WTC11 (cell line): ENCODE measurements at regions not wholly inside any gene's neighbourhood (a gene's known extent, or its start where the extent isn't known, plus 50 kb on each side); places are given as distances from the start of the nearest gene placed in this dataset.

ENCODE experiments used
- CBFB ChIP-seq: sonication (generic); formaldehyde crosslinking; IDR thresholded peaks from 2 replicates; pipeline ENCODE4 v1.8.1; 2022; ENCODE audit warnings: mild to moderate bottlenecking, low read depth, missing genetic modification reagents
- GABPB1 ChIP-seq: sonication (generic); formaldehyde crosslinking; IDR thresholded peaks from 2 replicates; pipeline ENCODE4 v1.8.1; 2023; ENCODE audit warnings: mild to moderate bottlenecking, missing genetic modification reagents
- IRF1 ChIP-seq: sonication (generic); formaldehyde crosslinking; IDR thresholded peaks from 2 replicates; pipeline ENCODE4 v1.8.0; 2023; ENCODE audit warnings: missing genetic modification reagents
- MAX ChIP-seq: sonication (generic); formaldehyde crosslinking; IDR thresholded peaks from 2 replicates; pipeline ENCODE4 v1.8.0; 2022; ENCODE audit warnings: mild to moderate bottlenecking, missing genetic modification reagents
- OVOL2 ChIP-seq: fragments of 250-450 bp; sonication (Bioruptor Pico); IDR thresholded peaks from 2 replicates; pipeline ENCODE4 v1.9.0; 2021; ENCODE audit warnings: mild to moderate bottlenecking, borderline replicate concordance
- TP53 ChIP-seq: sonication (generic); formaldehyde crosslinking; IDR thresholded peaks from 2 replicates; pipeline ENCODE4 v1.8.1; 2023; ENCODE audit warnings: mild to moderate bottlenecking, missing genetic modification reagents
- USF2 ChIP-seq: sonication (generic); formaldehyde crosslinking; IDR thresholded peaks from 2 replicates; pipeline ENCODE4 v1.8.1; 2023; ENCODE audit warnings: mild to moderate bottlenecking, missing genetic modification reagents, moderate library complexity
- ZBTB21 ChIP-seq: sonication (generic); formaldehyde crosslinking; IDR thresholded peaks from 2 replicates; pipeline ENCODE4 v1.8.1; 2023; ENCODE audit warnings: mild to moderate bottlenecking, missing genetic modification reagents, borderline replicate concordance
- ZNF317 ChIP-seq: sonication (generic); formaldehyde crosslinking; IDR thresholded peaks from 2 replicates; pipeline ENCODE4 v1.8.1; 2023; ENCODE audit warnings: low read depth, mild to moderate bottlenecking, moderate library complexity, missing genetic modification reagents, borderline replicate concordance
- TF ChIP-seq, protein P1 (sequence below): fragments of 200-600 bp; IDR thresholded peaks from 2 replicates; pipeline ENCODE4 v1.8.0; 2022; ENCODE audit warnings: antibody characterized with exemption
- TF ChIP-seq, protein P2 (sequence below): sonication (generic); formaldehyde crosslinking; IDR thresholded peaks from 2 replicates; pipeline ENCODE4 v1.8.1; 2022; ENCODE audit warnings: low read depth, mild to moderate bottlenecking, moderate library complexity, missing genetic modification reagents, borderline replicate concordance

- TF ChIP-seq USF2 (CRISPR knock-in tag) (no peak), ZNF317 (CRISPR knock-in tag) (no peak), GABPB1 (CRISPR knock-in tag) (no peak), TP53 (CRISPR knock-in tag) (no peak), CBFB (CRISPR knock-in tag) (no peak), ZBTB21 (CRISPR knock-in tag) (0 out of 2 replicates have a peak, but pooled peaks have one; percentile 26), OVOL2 (CRISPR knock-in tag) (no peak), MAX (CRISPR knock-in tag) (no peak), IRF1 (no peak)
- TF ChIP-seq, protein P1, sequence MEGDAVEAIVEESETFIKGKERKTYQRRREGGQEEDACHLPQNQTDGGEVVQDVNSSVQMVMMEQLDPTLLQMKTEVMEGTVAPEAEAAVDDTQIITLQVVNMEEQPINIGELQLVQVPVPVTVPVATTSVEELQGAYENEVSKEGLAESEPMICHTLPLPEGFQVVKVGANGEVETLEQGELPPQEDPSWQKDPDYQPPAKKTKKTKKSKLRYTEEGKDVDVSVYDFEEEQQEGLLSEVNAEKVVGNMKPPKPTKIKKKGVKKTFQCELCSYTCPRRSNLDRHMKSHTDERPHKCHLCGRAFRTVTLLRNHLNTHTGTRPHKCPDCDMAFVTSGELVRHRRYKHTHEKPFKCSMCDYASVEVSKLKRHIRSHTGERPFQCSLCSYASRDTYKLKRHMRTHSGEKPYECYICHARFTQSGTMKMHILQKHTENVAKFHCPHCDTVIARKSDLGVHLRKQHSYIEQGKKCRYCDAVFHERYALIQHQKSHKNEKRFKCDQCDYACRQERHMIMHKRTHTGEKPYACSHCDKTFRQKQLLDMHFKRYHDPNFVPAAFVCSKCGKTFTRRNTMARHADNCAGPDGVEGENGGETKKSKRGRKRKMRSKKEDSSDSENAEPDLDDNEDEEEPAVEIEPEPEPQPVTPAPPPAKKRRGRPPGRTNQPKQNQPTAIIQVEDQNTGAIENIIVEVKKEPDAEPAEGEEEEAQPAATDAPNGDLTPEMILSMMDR = no peak
- TF ChIP-seq, protein P2, sequence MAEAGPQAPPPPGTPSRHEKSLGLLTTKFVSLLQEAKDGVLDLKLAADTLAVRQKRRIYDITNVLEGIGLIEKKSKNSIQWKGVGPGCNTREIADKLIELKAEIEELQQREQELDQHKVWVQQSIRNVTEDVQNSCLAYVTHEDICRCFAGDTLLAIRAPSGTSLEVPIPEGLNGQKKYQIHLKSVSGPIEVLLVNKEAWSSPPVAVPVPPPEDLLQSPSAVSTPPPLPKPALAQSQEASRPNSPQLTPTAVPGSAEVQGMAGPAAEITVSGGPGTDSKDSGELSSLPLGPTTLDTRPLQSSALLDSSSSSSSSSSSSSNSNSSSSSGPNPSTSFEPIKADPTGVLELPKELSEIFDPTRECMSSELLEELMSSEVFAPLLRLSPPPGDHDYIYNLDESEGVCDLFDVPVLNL (CRISPR knock-in tag) = no peak
These were observed 58.9 kb upstream of the NAA20 start for GRCh38 chr20:19958219-19958618.
